Uterus (tissue), 3 donors: ENCODE measurements at regions not wholly inside any gene's neighbourhood (a gene's known extent, or its start where the extent isn't known, plus 50 kb on each side); places are given as distances from the start of the nearest gene placed in this dataset.

Source experiments
- DNase-seq, 2 donors: peaks; one replicate each; pipeline ENCODE4 v3.0.0-alpha.2; 2019 to 2020
- H3K27ac ChIP-seq, 2 donors: fragments of 200-600 bp; sonication (generic); 1 replicate in 1 of 2; 2 replicates in 1 of 2; pipeline ENCODE4 v1.5.1; 2016 to 2018
- H3K27me3 ChIP-seq, 2 donors: fragments of 200-600 bp; sonication (generic); one replicate each; pipeline ENCODE4 v1.5.1; 2018 to 2019; ENCODE audit warnings: control low read depth in 1 of 2
- H3K36me3 ChIP-seq, 2 donors: fragments of 200-600 bp; sonication (generic); one replicate each; pipeline ENCODE4 v1.5.1; 2019; ENCODE audit warnings: control low read depth in 1 of 2
- H3K4me1 ChIP-seq, 2 donors: fragments of 200-600 bp; sonication (generic); one replicate each; pipeline ENCODE4 v1.5.1; 2018 to 2019; ENCODE audit warnings: control low read depth in 1 of 2
- H3K4me3 ChIP-seq, 2 donors: fragments of 200-600 bp; sonication (generic); 1 replicate in 1 of 2; 2 replicates in 1 of 2; pipeline ENCODE4 v1.5.1; 2018 to 2019; ENCODE audit warnings: mild to moderate bottlenecking in 1 of 2
- H3K9me3 ChIP-seq, 2 donors: fragments of 200-600 bp; sonication (generic); one replicate each; pipeline ENCODE4 v1.5.1; 2019; ENCODE audit warnings: control low read depth in 1 of 2
- CTCF ChIP-seq, 4 experiments: fragments of 200-600 bp in 2 of 4; fragments of 450-650 bp in 2 of 4; sonication (generic) in 2 of 4; IDR thresholded peaks; one replicate each; pipeline ENCODE4 v1.5.1; 2016 to 2019; ENCODE audit warnings: antibody characterized with exemption in 4 of 4, mild to moderate bottlenecking in 2 of 4, moderate library complexity in 1 of 4
- POLR2A ChIP-seq, 2 donors: fragments of 450-650 bp; IDR thresholded peaks; one replicate each; pipeline ENCODE4 v1.6.1; 2016; ENCODE audit warnings: antibody characterized with exemption in 2 of 2, mild to moderate bottlenecking in 1 of 2, moderate library complexity in 1 of 2
- intact Hi-C: fragments of 100-400 bp; cut with DNase I; formaldehyde crosslinking; loops from one replicate; pipeline ENCODE4 v1.15.1; 2023; ENCODE audit warnings: low total_unique reads
- donor health status: DM: yes; HTN: yes; CAD: no.

GRCh38 chr20:63108247-63108646, 101.5 kb upstream of the BHLHE23 start:
- no peaks in the 10 kb centered on the region for H3K9me3 ChIP-seq
- no peak overlapping the region for H3K27ac ChIP-seq
- intact Hi-C loops: no loop called here
- TF ChIP-seq CTCF (IDR thresholded peaks at IDR 0.05) (no peak), POLR2A (IDR thresholded peaks at IDR 0.05) (no peak)
- no peak overlapping the region for H3K4me3 ChIP-seq
- no peak for DNase-seq
- H3K36me3 ChIP-seq: no peaks in the 10 kb centered on the region
- H3K4me1 ChIP-seq: no peaks in the 10 kb centered on the region
- no peaks in the 10 kb centered on the region for H3K27me3 ChIP-seq

- Histone ChIP-seq H3K9me3 (no peaks in the 10 kb centered on the region), H3K27me3 (no peaks in the 10 kb centered on the region), H3K36me3 (no peaks in the 10 kb centered on the region), H3K4me3 (no peak overlapping the region), H3K27ac (no peak overlapping the region), H3K4me1 (peaks cover 0 to 4% of the 10 kb centered on the region in 2 donors)
- intact Hi-C loops: no loop called here
- TF ChIP-seq CTCF (IDR thresholded peaks at IDR 0.05): no peak
- no peak for TF ChIP-seq POLR2A (IDR thresholded peaks at IDR 0.05)
- no peak for DNase-seq
Observed at GRCh38 chr20:63107449-63108200, 100.9 kb upstream of the BHLHE23 start.

- Histone ChIP-seq H3K27ac (no peak overlapping the region), H3K27me3 (no peaks in the 10 kb centered on the region), H3K4me3 (no peak overlapping the region), H3K9me3 (no peaks in the 10 kb centered on the region), H3K4me1 (peaks cover 0 to 5% of the 10 kb centered on the region in 2 donors), H3K36me3 (no peaks in the 10 kb centered on the region)
- no peak for DNase-seq
- intact Hi-C loops: no loop called here
- TF ChIP-seq POLR2A (IDR thresholded peaks at IDR 0.05): no peak
Observed at GRCh38 chr20:63106765-63107448, 100.1 kb upstream of the BHLHE23 start.

- Histone ChIP-seq H3K9me3 (no peaks in the 10 kb centered on the region), H3K27ac (no peak overlapping the region), H3K4me1 (peaks cover 0 to 5% of the 10 kb centered on the region in 2 donors), H3K4me3 (no peak overlapping the region), H3K36me3 (no peaks in the 10 kb centered on the region), H3K27me3 (no peaks in the 10 kb centered on the region)
- intact Hi-C loops: no loop called here
- DNase-seq: peak; percentile 21 to 37
- no peak for TF ChIP-seq POLR2A (IDR thresholded peaks at IDR 0.05)
- TF ChIP-seq CTCF (IDR thresholded peaks at IDR 0.05): no peak
Observed at GRCh38 chr20:63106108-63106764, 99.5 kb upstream of the BHLHE23 start.

- Histone ChIP-seq H3K4me1 (peaks cover 0 to 5% of the 10 kb centered on the region in 2 donors), H3K27ac (no peak overlapping the region), H3K36me3 (no peaks in the 10 kb centered on the region), H3K27me3 (no peaks in the 10 kb centered on the region), H3K9me3 (no peaks in the 10 kb centered on the region), H3K4me3 (no peak overlapping the region)
- intact Hi-C loops: no loop called here
- no peak for TF ChIP-seq POLR2A (IDR thresholded peaks at IDR 0.05)
- no peak for TF ChIP-seq CTCF (IDR thresholded peaks at IDR 0.05)
- DNase-seq: no peak
Observed at GRCh38 chr20:63105211-63106107, 98.7 kb upstream of the BHLHE23 start.
